Right atrium auricular region (tissue), 2 donors: ENCODE measurements at regions not wholly inside any gene's neighbourhood (a gene's known extent, or its start where the extent isn't known, plus 50 kb on each side); places are given as distances from the start of the nearest gene placed in this dataset.

Experiments used
- DNase-seq: peaks from one replicate; pipeline ENCODE4 v3.0.0-alpha.2; 2019; ENCODE audit warnings: low spot score
- H3K27ac ChIP-seq, 2 donors: fragments of 200-600 bp; sonication (generic); 1 replicate in 1 of 2; 2 replicates in 1 of 2; pipeline ENCODE4 v1.5.1; 2016 to 2019
- H3K27me3 ChIP-seq, 2 donors: fragments of 200-600 bp; sonication (generic); one replicate each; pipeline versions ENCODE4 v1.5.1 to v1.6.0; 2017 to 2019
- H3K36me3 ChIP-seq: fragments of 200-600 bp; sonication (generic); one replicate; pipeline ENCODE4 v1.5.1; 2016
- H3K4me1 ChIP-seq, 2 donors: fragments of 200-600 bp; sonication (generic); one replicate each; pipeline versions ENCODE4 v1.5.1 to v1.6.0; 2017 to 2019
- H3K4me3 ChIP-seq, 2 donors: fragments of 200-600 bp; sonication (generic); 1 replicate in 1 of 2; 2 replicates in 1 of 2; pipeline ENCODE4 v1.5.1; 2017 to 2019; ENCODE audit warnings: mild to moderate bottlenecking in 1 of 2, moderate library complexity in 1 of 2
- H3K9me3 ChIP-seq, 2 donors: fragments of 200-600 bp; sonication (generic); one replicate each; pipeline ENCODE4 v1.5.1; 2019
- CTCF ChIP-seq, 2 donors: fragments of 200-600 bp; sonication (generic); IDR thresholded peaks; one replicate each; pipeline ENCODE4 v1.5.1; 2019; ENCODE audit warnings: antibody characterized with exemption in 2 of 2

GRCh38 chr11:25710975-25711374, 621.0 kb upstream of the ANO3 start:
- TF ChIP-seq CTCF (IDR thresholded peaks at IDR 0.05): no peak
- H3K9me3 ChIP-seq: no peaks in the 10 kb centered on the region

GRCh38 chr11:25727944-25728343, 604.0 kb upstream of the ANO3 start:
- Histone ChIP-seq H3K9me3 (no peaks in the 10 kb centered on the region), H3K27ac (no peak overlapping the region), H3K4me3 (no peak overlapping the region), H3K4me1 (no peaks in the 10 kb centered on the region), H3K27me3 (no peaks in the 10 kb centered on the region), H3K36me3 (no peaks in the 10 kb centered on the region)
- no peak for TF ChIP-seq CTCF (IDR thresholded peaks at IDR 0.05)
- DNase-seq: no peak

More at GRCh38 chr11:25710975-25711374, 621.0 kb upstream of the ANO3 start:
- no peak for DNase-seq
- H3K4me1 ChIP-seq: no peaks in the 10 kb centered on the region
- no peaks in the 10 kb centered on the region for H3K36me3 ChIP-seq
- H3K27ac ChIP-seq: no peak overlapping the region
- no peaks in the 10 kb centered on the region for H3K27me3 ChIP-seq
- no peak overlapping the region for H3K4me3 ChIP-seq

GRCh38 chr11:25730230-25730629, 601.7 kb upstream of the ANO3 start:
- H3K4me1 ChIP-seq: no peaks in the 10 kb centered on the region
- no peaks in the 10 kb centered on the region for H3K9me3 ChIP-seq
- H3K27me3 ChIP-seq: no peaks in the 10 kb centered on the region
- H3K36me3 ChIP-seq: no peaks in the 10 kb centered on the region
- no peak for DNase-seq
- TF ChIP-seq CTCF (IDR thresholded peaks at IDR 0.05): no peak
- H3K27ac ChIP-seq: no peak overlapping the region
- no peak overlapping the region for H3K4me3 ChIP-seq

GRCh38 chr11:25733777-25734176, 598.2 kb upstream of the ANO3 start:
- Histone ChIP-seq H3K36me3 (no peaks in the 10 kb centered on the region), H3K27ac (no peak overlapping the region), H3K9me3 (no peaks in the 10 kb centered on the region), H3K27me3 (no peaks in the 10 kb centered on the region), H3K4me3 (no peak overlapping the region), H3K4me1 (no peaks in the 10 kb centered on the region)
- TF ChIP-seq CTCF (IDR thresholded peaks at IDR 0.05): no peak
- no peak for DNase-seq

- no peak overlapping the region for H3K27ac ChIP-seq
- TF ChIP-seq CTCF (IDR thresholded peaks at IDR 0.05): peak in 1 of 2 donors; percentile 31
These were observed 597.2 kb upstream of the ANO3 start for GRCh38 chr11:25734591-25735211.

GRCh38 chr11:25737071-25737675, 594.8 kb upstream of the ANO3 start:
- no peak for TF ChIP-seq CTCF (IDR thresholded peaks at IDR 0.05)
- Histone ChIP-seq H3K27me3 (no peaks in the 10 kb centered on the region), H3K36me3 (no peaks in the 10 kb centered on the region), H3K4me3 (no peak overlapping the region), H3K27ac (no peak overlapping the region), H3K4me1 (no peaks in the 10 kb centered on the region), H3K9me3 (no peaks in the 10 kb centered on the region)
- DNase-seq: no peak

More at GRCh38 chr11:25734591-25735211, 597.2 kb upstream of the ANO3 start:
- Histone ChIP-seq H3K27me3 (no peaks in the 10 kb centered on the region), H3K4me1 (no peaks in the 10 kb centered on the region), H3K4me3 (no peak overlapping the region), H3K9me3 (no peaks in the 10 kb centered on the region), H3K36me3 (no peaks in the 10 kb centered on the region)
- no peak for DNase-seq
